CD4-positive, alpha-beta T cell treated with Interleukin-6 at 100 ng/mL for 8 hours (primary cell): ENCODE measurements at regions not wholly inside any gene's neighbourhood (a gene's known extent, or its start where the extent isn't known, plus 50 kb on each side); places are given as distances from the start of the nearest gene placed in this dataset.

Experiments used
- DNase-seq: peaks from one replicate; pipeline ENCODE4 v3.0.0-alpha.2; 2020; ENCODE audit warnings: mixed read lengths, low spot score

GRCh38 chr3:177300842-177301241, 103.6 kb upstream of the TBL1XR1 start:
- DNase-seq: no peak

- DNase-seq: no peak
Measured at GRCh38 chr3:177306252-177306651, 109.0 kb upstream of the TBL1XR1 start.

GRCh38 chr3:177307391-177307790, 110.1 kb upstream of the TBL1XR1 start:
- DNase-seq: no peak

- DNase-seq: no peak
Measured at GRCh38 chr3:177307826-177308225, 110.5 kb upstream of the TBL1XR1 start.

GRCh38 chr3:177308286-177308685, 111.0 kb upstream of the TBL1XR1 start:
- no peak for DNase-seq

- DNase-seq: no peak
Measured at GRCh38 chr3:177308911-177309310, 111.6 kb upstream of the TBL1XR1 start.

- DNase-seq: no peak
Measured at GRCh38 chr3:177312491-177312890, 115.2 kb upstream of the TBL1XR1 start.

GRCh38 chr3:177314897-177315296, 117.6 kb upstream of the TBL1XR1 start:
- no peak for DNase-seq

- DNase-seq: no peak
Measured at GRCh38 chr3:177317247-177317646, 120.0 kb upstream of the TBL1XR1 start.

- DNase-seq: no peak
Measured at GRCh38 chr3:177318559-177318958, 121.3 kb upstream of the TBL1XR1 start.

GRCh38 chr3:177320765-177321247, 123.5 kb upstream of the TBL1XR1 start:
- peak; percentile 21 for DNase-seq

GRCh38 chr3:177321819-177322218, 124.5 kb upstream of the TBL1XR1 start:
- no peak for DNase-seq

GRCh38 chr3:177322881-177323280, 125.6 kb upstream of the TBL1XR1 start:
- DNase-seq: no peak

GRCh38 chr3:177329854-177330253, 132.6 kb upstream of the TBL1XR1 start:
- no peak for DNase-seq

GRCh38 chr3:177330779-177331178, 133.5 kb upstream of the TBL1XR1 start:
- DNase-seq: no peak

- DNase-seq: no peak
Measured at GRCh38 chr3:177331203-177331835, 134.0 kb upstream of the TBL1XR1 start.

GRCh38 chr3:177332955-177333354, 135.7 kb upstream of the TBL1XR1 start:
- DNase-seq: no peak

- DNase-seq: no peak
Measured at GRCh38 chr3:177333533-177334520, 136.5 kb upstream of the TBL1XR1 start.

- no peak for DNase-seq
Measured at GRCh38 chr3:177334803-177335202, 137.5 kb upstream of the TBL1XR1 start.

- DNase-seq: no peak
Measured at GRCh38 chr3:177335728-177336127, 138.4 kb upstream of the TBL1XR1 start.

- DNase-seq: no peak
Measured at GRCh38 chr3:177336873-177337450, 139.7 kb upstream of the TBL1XR1 start.

GRCh38 chr3:177337541-177338331, 140.5 kb upstream of the TBL1XR1 start:
- DNase-seq: peak; percentile 27
